ENCODE measurements at regions not wholly inside any gene's neighbourhood (a gene's known extent, or its start where the extent isn't known, plus 50 kb on each side); places are given as distances from the start of the nearest gene placed in this dataset.

DNA sequence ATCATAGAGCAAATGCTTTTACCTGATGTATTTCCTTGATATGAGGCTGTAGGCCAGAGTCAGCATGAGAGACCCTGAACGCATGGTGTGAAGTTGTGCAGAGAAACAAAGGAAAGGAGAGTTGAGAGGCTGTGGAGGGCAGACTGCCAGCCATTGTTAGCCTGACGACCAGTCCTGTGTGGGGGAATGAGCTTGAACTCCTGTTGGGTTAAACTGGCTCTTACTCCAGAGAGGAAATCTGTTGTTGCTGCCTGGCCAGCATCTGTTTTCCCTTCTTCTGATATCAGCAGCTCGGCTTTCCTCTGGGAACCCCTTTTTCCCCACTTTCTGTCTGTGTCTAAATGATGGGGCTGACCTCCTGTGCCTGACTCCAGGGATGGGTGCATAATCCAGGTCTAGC is 158.2 kb upstream of the ZFP64 start:
- no peak overlapping the region for H3K4me3 ChIP-seq
- H2AFZ ChIP-seq: no peak overlapping the region
- no peaks in the 10 kb centered on the region for H4K20me1 ChIP-seq (ENCODE audit: insufficient read depth)
- TF ChIP-seq EZH2phosphoT487 (IDR thresholded peaks at IDR 0.05; ENCODE audit: insufficient read depth, low read depth) (no peak), EZH2 (IDR thresholded peaks at IDR 0.05; ENCODE audit: insufficient read depth, poor library complexity, severe bottlenecking) (no peak)
- WGBS, 2 experiments (ENCODE audit: low coverage in 1 of 2, low lambda C conversion rate in 2 of 2, missing lambda C conversion rate in 2 of 2): 59 to 60% methylated on average over 3 of the region's 3 CpGs
- H3K27ac ChIP-seq: no peak overlapping the region
- H3K9me3 ChIP-seq (ENCODE audit: low read depth): no peaks in the 10 kb centered on the region
- H3K9me2 ChIP-seq (ENCODE audit: insufficient read depth): no peaks in the 10 kb centered on the region; the same call in 1 of the 2 replicates
- H3K27me3 ChIP-seq (replicated peaks; ENCODE audit: insufficient read depth): 0 out of 2 replicates have a peak, but pooled peaks cover 3% of the 10 kb centered on the region
- H3K36me3 ChIP-seq (ENCODE audit: low read depth): no peaks in the 10 kb centered on the region
- no peaks in the 10 kb centered on the region for H3K79me2 ChIP-seq (ENCODE audit: insufficient read depth)
- in situ Hi-C loops (cut with MboI): no loop called here
- no peaks in the 10 kb centered on the region for H3F3A ChIP-seq (ENCODE audit: insufficient read depth)
- no peak overlapping the region for H3K9ac ChIP-seq
- H3K4me1 ChIP-seq (ENCODE audit: insufficient read depth): no peaks in the 10 kb centered on the region
- DNase-seq: no peak
- no peak overlapping the region for H3K4me2 ChIP-seq (ENCODE audit: unreplicated experiment)

DNA sequence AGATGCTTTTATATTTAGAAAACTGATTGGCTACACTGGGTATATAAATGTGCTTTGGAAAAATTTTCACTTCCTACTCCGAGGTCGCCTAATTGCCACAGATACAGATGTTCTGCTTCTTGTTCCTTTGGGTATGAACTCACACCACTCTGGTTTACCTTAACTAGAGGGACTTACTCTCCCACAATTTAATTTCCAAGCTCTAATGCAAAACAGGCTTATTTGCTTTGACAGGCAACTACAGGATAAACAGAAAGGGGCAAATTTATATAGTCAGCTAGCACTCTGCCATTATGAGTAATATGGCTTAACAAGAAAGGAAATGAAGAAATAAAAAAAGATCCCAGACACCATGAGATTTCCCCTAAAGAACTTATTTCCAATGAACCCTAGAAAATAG is 156.9 kb upstream of the ZFP64 start:
- no peaks in the 10 kb centered on the region for H3K9me3 ChIP-seq (ENCODE audit: low read depth)
- TF ChIP-seq EZH2 (IDR thresholded peaks at IDR 0.05; ENCODE audit: insufficient read depth, poor library complexity, severe bottlenecking): no peak
- no peak for TF ChIP-seq EZH2phosphoT487 (IDR thresholded peaks at IDR 0.05; ENCODE audit: insufficient read depth, low read depth)
- no peaks in the 10 kb centered on the region for H3K79me2 ChIP-seq (ENCODE audit: insufficient read depth)
- DNase-seq: no peak
- H3K9ac ChIP-seq: no peak overlapping the region
- H3F3A ChIP-seq (ENCODE audit: insufficient read depth): no peaks in the 10 kb centered on the region
- 0 out of 2 replicates have a peak, but pooled peaks cover 5% of the 10 kb centered on the region for H3K27me3 ChIP-seq (replicated peaks; ENCODE audit: insufficient read depth)
- in situ Hi-C loops (cut with MboI): no loop called here
- H3K27ac ChIP-seq: no peak overlapping the region
- H3K36me3 ChIP-seq (ENCODE audit: low read depth): no peaks in the 10 kb centered on the region
- H3K4me3 ChIP-seq: no peak overlapping the region
- H2AFZ ChIP-seq: no peak overlapping the region
- WGBS, 2 experiments (ENCODE audit: low coverage in 1 of 2, low lambda C conversion rate in 2 of 2, missing lambda C conversion rate in 2 of 2): 47 to 50% methylated on average over 2 of the region's 2 CpGs
- H3K4me2 ChIP-seq (ENCODE audit: unreplicated experiment): no peak overlapping the region
- H3K9me2 ChIP-seq (ENCODE audit: insufficient read depth): no peaks in the 10 kb centered on the region
- H3K4me1 ChIP-seq (ENCODE audit: insufficient read depth): no peaks in the 10 kb centered on the region
- H4K20me1 ChIP-seq (ENCODE audit: insufficient read depth): no peaks in the 10 kb centered on the region

DNA sequence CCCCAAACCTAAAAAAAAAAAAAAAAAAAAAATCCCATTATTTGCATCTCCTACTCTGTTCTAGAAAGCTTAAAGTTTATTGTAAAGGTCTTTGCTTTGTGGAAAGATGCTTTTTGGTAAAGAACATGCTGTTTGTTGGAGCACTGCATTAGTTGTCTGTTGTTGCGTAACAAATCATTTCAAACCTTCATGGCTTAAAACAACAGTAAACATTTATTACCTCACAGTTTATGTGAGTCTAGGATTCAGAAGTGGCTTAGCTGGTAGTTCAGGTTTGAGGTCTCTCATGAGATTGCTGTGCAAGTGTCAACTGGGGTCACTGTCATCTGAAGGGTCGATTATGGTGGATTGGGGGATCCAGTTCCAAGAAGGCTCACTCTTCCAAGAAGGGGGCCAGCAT is 155.2 kb upstream of the ZFP64 start:
- in situ Hi-C loops (cut with MboI): no loop called here
- TF ChIP-seq EZH2 (IDR thresholded peaks at IDR 0.05; ENCODE audit: insufficient read depth, poor library complexity, severe bottlenecking): no peak
- no peak for TF ChIP-seq EZH2phosphoT487 (IDR thresholded peaks at IDR 0.05; ENCODE audit: insufficient read depth, low read depth)

DNA sequence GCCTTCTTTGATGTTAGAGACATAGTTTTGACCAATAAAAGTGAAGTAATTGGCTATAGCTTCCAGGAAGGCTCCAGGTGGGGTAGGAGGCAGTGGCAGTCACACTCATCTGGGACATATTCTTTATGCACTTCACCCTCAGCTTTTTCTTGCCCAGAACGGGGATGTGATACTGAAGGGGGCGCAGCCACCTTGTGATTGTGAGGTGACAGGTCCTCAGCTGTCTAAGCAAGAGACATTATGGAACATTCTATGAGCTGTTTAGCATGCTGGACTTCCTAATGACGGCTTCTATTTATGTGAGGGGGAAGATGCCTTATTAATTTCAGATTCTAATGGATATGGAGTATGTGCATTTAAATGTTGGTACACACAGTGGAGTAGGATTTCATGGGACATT is 151.3 kb upstream of the ZFP64 start:
- 27 to 39% methylated on average over 3 of the region's 3 CpGs for WGBS, 2 experiments (ENCODE audit: low coverage in 1 of 2, low lambda C conversion rate in 2 of 2, missing lambda C conversion rate in 2 of 2)
- DNase-seq: no peak
- in situ Hi-C loops (cut with MboI): no loop called here

More for the DNA sequence above, 155.2 kb upstream of the ZFP64 start:
- Histone ChIP-seq H3K4me2 (ENCODE audit: unreplicated experiment) (no peak overlapping the region), H3K4me1 (ENCODE audit: insufficient read depth) (no peaks in the 10 kb centered on the region), H4K20me1 (ENCODE audit: insufficient read depth) (no peaks in the 10 kb centered on the region), H3K9ac (no peak overlapping the region), H3K9me2 (ENCODE audit: insufficient read depth) (no peaks in the 10 kb centered on the region), H3K36me3 (ENCODE audit: low read depth) (no peaks in the 10 kb centered on the region), H3K9me3 (ENCODE audit: low read depth) (no peaks in the 10 kb centered on the region), H3K27me3 (replicated peaks; ENCODE audit: insufficient read depth) (0 out of 2 replicates have a peak, but pooled peaks cover 5% of the 10 kb centered on the region), H3F3A (ENCODE audit: insufficient read depth) (no peaks in the 10 kb centered on the region), H2AFZ (no peak overlapping the region), H3K79me2 (ENCODE audit: insufficient read depth) (no peaks in the 10 kb centered on the region), H3K27ac (no peak overlapping the region), H3K4me3 (no peak overlapping the region)
- WGBS, 2 experiments (ENCODE audit: low coverage in 1 of 2, low lambda C conversion rate in 2 of 2, missing lambda C conversion rate in 2 of 2): 71 to 75% methylated on average over 2 of the region's 2 CpGs
- no peak for DNase-seq

More for the DNA sequence above, 151.3 kb upstream of the ZFP64 start:
- no peak overlapping the region for H3K4me2 ChIP-seq (ENCODE audit: unreplicated experiment)
- H4K20me1 ChIP-seq (ENCODE audit: insufficient read depth): no peaks in the 10 kb centered on the region
- no peak overlapping the region for H3K9ac ChIP-seq
- no peak overlapping the region for H3K27ac ChIP-seq
- H3K4me1 ChIP-seq (ENCODE audit: insufficient read depth): no peaks in the 10 kb centered on the region
- H3K36me3 ChIP-seq (ENCODE audit: low read depth): no peaks in the 10 kb centered on the region
- H3K9me2 ChIP-seq (ENCODE audit: insufficient read depth): no peaks in the 10 kb centered on the region
- H3K9me3 ChIP-seq (ENCODE audit: low read depth): no peaks in the 10 kb centered on the region
- H2AFZ ChIP-seq: no peak overlapping the region
- H3F3A ChIP-seq (ENCODE audit: insufficient read depth): no peaks in the 10 kb centered on the region
- no peak overlapping the region for H3K4me3 ChIP-seq
- TF ChIP-seq EZH2 (IDR thresholded peaks at IDR 0.05; ENCODE audit: insufficient read depth, poor library complexity, severe bottlenecking) (no peak), EZH2phosphoT487 (IDR thresholded peaks at IDR 0.05; ENCODE audit: insufficient read depth, low read depth) (no peak)
- no peaks in the 10 kb centered on the region for H3K79me2 ChIP-seq (ENCODE audit: insufficient read depth)
- peaks cover 23% of the 10 kb centered on the region; the same call in 1 of the 2 replicates for H3K27me3 ChIP-seq (replicated peaks; ENCODE audit: insufficient read depth)
